SU-DHL-6 (cell line): ENCODE measurements at regions not wholly inside any gene's neighbourhood (a gene's known extent, or its start where the extent isn't known, plus 50 kb on each side); places are given as distances from the start of the nearest gene placed in this dataset.

Experiments used
- H2AFZ ChIP-seq: fragments of 200-600 bp; sonication (generic); 2 replicates; pipeline ENCODE4 v1.6.1; 2014; ENCODE audit warnings: low read depth, mild to moderate bottlenecking, moderate library complexity, mixed read lengths, antibody characterized with exemption, low read length; ENCODE audit not compliant: severe bottlenecking
- H3F3A ChIP-seq: fragments of 200-600 bp; shearing (Covaris generic); 2 replicates; pipeline ENCODE4 v1.6.0; 2016; ENCODE audit warnings: antibody characterized with exemption, mild to moderate bottlenecking; ENCODE audit not compliant: insufficient read depth
- H3K27ac ChIP-seq: fragments of 200-600 bp; sonication (generic); 2 replicates; pipeline ENCODE4 v1.5.1; 2016; ENCODE audit warnings: low read depth, mild to moderate bottlenecking, low read length, moderate library complexity, mixed read lengths
- H3K27me3 ChIP-seq: fragments of 200-600 bp; sonication (generic), shearing (Covaris generic); 2 replicates; pipeline ENCODE4 v1.6.0; 2014; ENCODE audit warnings: mild to moderate bottlenecking, low read length
- H3K36me3 ChIP-seq: fragments of 200-600 bp; sonication (generic); 2 replicates; pipeline ENCODE4 v1.6.1; 2014; ENCODE audit warnings: mild to moderate bottlenecking, low read length, mixed read lengths
- H3K4me2 ChIP-seq: fragments of 300-600, 200-600 bp; shearing (Covaris generic), sonication (generic); 2 replicates; pipeline ENCODE4 v1.6.0; 2014; ENCODE audit warnings: low read length, low read depth, mild to moderate bottlenecking; ENCODE audit not compliant: poor library complexity, severe bottlenecking
- H3K4me3 ChIP-seq: fragments of 200-600 bp; sonication (generic); 2 replicates; pipeline ENCODE4 v1.5.1; 2014; ENCODE audit warnings: antibody characterized with exemption, low read length, mild to moderate bottlenecking, mixed read lengths; ENCODE audit not compliant: insufficient read depth, poor library complexity, severe bottlenecking
- H3K79me2 ChIP-seq: fragments of 200-600 bp; sonication (generic); 2 replicates; pipeline ENCODE4 v1.6.1; 2014; ENCODE audit warnings: mild to moderate bottlenecking, low read length, moderate library complexity; ENCODE audit not compliant: insufficient read depth
- H3K9ac ChIP-seq: fragments of 200-600 bp; sonication (generic); 2 replicates; pipeline ENCODE4 v1.7.0; 2014; ENCODE audit warnings: mild to moderate bottlenecking, low read length
- H3K9me2 ChIP-seq: fragments of 200-600 bp; sonication (generic); replicated peaks from 2 replicates; pipeline ENCODE4 v1.6.1; 2014; ENCODE audit warnings: low read length; ENCODE audit not compliant: insufficient read depth
- H3K9me3 ChIP-seq: fragments of 200-600 bp; sonication (generic); 2 replicates; pipeline ENCODE4 v1.6.1; 2014; ENCODE audit warnings: low read length, mixed read lengths; ENCODE audit not compliant: insufficient read depth
- H4K20me1 ChIP-seq: fragments of 200-600 bp; sonication (generic); 2 replicates; pipeline ENCODE4 v1.6.1; 2014; ENCODE audit warnings: low read depth, mild to moderate bottlenecking, antibody characterized with exemption, low read length, moderate library complexity, mixed read lengths
- EZH2phosphoT487 ChIP-seq: fragments of 200-600 bp; sonication (generic), shearing (Covaris generic); conservative IDR thresholded peaks from 2 replicates; pipeline ENCODE4 v1.6.1; 2018; ENCODE audit warnings: mild to moderate bottlenecking, antibody characterized with exemption, low read length, moderate library complexity, mixed read lengths
- TF ChIP-seq, protein P1 (sequence below): fragments of 200-600 bp; sonication (generic); IDR thresholded peaks from one replicate; pipeline ENCODE4 v1.5.1; 2017; ENCODE audit warnings: antibody characterized with exemption, mild to moderate bottlenecking, low read length, moderate library complexity; ENCODE audit not compliant: insufficient read depth, poor library complexity, severe bottlenecking

DNA sequence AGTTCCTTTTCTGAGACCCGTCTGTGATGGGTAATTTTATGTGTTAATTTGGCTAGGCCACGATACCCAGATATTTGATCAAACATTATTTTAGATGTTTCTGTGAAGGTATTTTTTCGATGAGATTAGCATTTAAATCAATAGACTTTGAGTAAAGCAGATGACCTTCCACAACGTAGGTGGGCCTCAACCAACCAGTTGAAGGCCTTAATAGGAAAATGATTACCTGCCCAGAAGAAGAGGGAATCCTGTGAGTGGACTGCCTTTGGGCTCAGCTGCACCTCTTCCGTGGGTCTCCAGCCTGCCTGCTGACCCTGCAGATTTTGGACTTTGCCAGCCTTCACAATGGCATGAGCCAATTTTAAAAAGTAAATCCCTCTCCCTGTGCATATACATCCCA, 61.6 kb upstream of the WSB1 start:
- Histone ChIP-seq H3K9me3 (no peaks in the 10 kb centered on the region), H3K79me2 (no peaks in the 10 kb centered on the region), H3K27me3 (no peaks in the 10 kb centered on the region), H3K4me3 (no peak overlapping the region), H3K9ac (no peak overlapping the region), H2AFZ (no peak overlapping the region), H3K4me2 (no peak overlapping the region), H3K27ac (no peak overlapping the region), H4K20me1 (no peaks in the 10 kb centered on the region), H3F3A (no peaks in the 10 kb centered on the region), H3K9me2 (no peaks in the 10 kb centered on the region), H3K36me3 (no peaks in the 10 kb centered on the region)
- TF ChIP-seq EZH2phosphoT487, result no peak

DNA sequence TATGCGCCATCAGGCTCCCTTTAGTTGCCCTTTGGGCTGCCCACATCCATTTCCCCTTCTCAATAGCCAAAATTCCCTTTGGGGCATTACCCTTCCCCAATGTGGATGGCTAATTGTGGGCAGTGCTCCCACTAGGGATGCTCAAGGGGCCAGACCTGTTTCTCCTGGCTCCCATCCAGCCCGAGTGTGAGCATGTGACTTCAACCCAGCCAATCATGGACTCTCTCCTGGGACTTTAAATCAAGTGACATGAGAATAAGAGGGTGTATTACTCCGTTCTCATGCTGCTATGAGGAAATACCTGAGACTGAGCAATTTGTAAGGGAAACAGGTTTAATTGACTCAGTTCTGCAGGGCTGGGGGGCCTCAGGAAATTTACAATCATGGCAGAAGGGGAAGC, 60.9 kb upstream of the WSB1 start:
- Histone ChIP-seq H3K9me2 (no peaks in the 10 kb centered on the region), H3K4me2 (no peak overlapping the region), H3K4me3 (no peak overlapping the region), H3K9me3 (no peaks in the 10 kb centered on the region), H3K9ac (no peak overlapping the region), H3K27me3 (no peaks in the 10 kb centered on the region), H2AFZ (no peak overlapping the region), H3K36me3 (no peaks in the 10 kb centered on the region), H3F3A (no peaks in the 10 kb centered on the region), H3K27ac (no peak overlapping the region), H3K79me2 (no peaks in the 10 kb centered on the region), H4K20me1 (no peaks in the 10 kb centered on the region)
- no peak for TF ChIP-seq EZH2phosphoT487
- TF ChIP-seq, protein P1, sequence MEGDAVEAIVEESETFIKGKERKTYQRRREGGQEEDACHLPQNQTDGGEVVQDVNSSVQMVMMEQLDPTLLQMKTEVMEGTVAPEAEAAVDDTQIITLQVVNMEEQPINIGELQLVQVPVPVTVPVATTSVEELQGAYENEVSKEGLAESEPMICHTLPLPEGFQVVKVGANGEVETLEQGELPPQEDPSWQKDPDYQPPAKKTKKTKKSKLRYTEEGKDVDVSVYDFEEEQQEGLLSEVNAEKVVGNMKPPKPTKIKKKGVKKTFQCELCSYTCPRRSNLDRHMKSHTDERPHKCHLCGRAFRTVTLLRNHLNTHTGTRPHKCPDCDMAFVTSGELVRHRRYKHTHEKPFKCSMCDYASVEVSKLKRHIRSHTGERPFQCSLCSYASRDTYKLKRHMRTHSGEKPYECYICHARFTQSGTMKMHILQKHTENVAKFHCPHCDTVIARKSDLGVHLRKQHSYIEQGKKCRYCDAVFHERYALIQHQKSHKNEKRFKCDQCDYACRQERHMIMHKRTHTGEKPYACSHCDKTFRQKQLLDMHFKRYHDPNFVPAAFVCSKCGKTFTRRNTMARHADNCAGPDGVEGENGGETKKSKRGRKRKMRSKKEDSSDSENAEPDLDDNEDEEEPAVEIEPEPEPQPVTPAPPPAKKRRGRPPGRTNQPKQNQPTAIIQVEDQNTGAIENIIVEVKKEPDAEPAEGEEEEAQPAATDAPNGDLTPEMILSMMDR, result no peak

DNA sequence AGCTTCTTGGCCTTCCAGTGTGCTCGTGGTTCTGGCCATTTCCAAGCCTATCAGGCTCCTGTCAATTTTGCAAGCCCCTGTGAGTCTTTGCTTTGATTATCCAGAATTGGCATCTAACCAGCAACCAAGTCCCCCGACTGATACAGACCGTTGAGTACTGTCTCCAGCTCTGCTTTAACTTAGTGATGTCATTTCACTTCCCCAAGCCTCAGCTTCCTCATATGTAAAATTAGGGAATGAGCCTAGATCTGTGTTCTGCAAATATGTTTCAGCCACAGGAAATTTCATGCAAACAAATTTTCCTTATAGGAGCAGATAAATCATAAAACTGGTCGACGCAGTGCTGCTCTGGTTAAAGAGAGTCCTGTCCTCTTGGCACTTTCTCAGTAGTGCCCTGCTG, 60.1 kb upstream of the WSB1 start:
- Histone ChIP-seq H3K4me3 (no peak overlapping the region), H3K36me3 (no peaks in the 10 kb centered on the region), H3K27me3 (no peaks in the 10 kb centered on the region), H3K9me2 (no peaks in the 10 kb centered on the region), H3K79me2 (no peaks in the 10 kb centered on the region), H3K4me2 (no peak overlapping the region), H3K9me3 (no peaks in the 10 kb centered on the region), H3K27ac (no peak overlapping the region), H4K20me1 (no peaks in the 10 kb centered on the region), H3F3A (no peaks in the 10 kb centered on the region), H3K9ac (no peak overlapping the region), H2AFZ (no peak overlapping the region)
- TF ChIP-seq, protein P1, result no peak
- no peak for TF ChIP-seq EZH2phosphoT487

DNA sequence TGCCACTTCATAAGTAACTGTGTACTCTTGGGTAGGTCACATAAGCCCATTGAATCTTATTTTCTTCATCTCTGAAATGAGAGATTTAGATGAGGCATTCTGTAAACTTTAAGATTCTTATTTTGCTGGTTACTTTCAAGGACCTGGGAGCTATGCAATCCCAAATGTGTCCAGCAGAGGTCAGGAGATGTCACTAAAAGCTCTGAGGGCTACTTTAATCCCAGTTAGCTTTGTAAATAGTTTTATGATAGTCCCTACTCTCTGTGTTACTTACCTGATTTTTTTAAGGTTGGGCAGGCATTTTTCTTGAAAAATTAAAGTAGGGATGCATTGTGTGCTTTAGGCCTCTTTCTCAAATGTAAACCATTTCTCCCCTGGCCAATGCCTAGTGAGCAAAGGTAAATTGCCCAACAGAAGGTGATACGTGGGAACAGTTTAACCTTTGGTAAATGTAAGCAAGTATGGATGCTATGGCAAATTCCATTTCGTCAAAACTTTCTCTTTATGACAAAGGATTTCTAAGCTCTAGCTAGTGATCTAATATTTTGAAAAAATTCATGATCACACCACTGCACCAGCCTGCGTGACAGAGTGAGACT, 57.1 kb upstream of the WSB1 start:
- H2AFZ ChIP-seq, result no peak overlapping the region
- no peaks in the 10 kb centered on the region for H4K20me1 ChIP-seq
- no peaks in the 10 kb centered on the region for H3K9me3 ChIP-seq
- H3K4me3 ChIP-seq, result no peak overlapping the region
- no peaks in the 10 kb centered on the region for H3K27me3 ChIP-seq
- no peaks in the 10 kb centered on the region for H3K9me2 ChIP-seq
- H3K9ac ChIP-seq, result no peak overlapping the region
- no peaks in the 10 kb centered on the region for H3K36me3 ChIP-seq
- no peak overlapping the region for H3K4me2 ChIP-seq
- H3K79me2 ChIP-seq, result no peaks in the 10 kb centered on the region
- no peaks in the 10 kb centered on the region for H3F3A ChIP-seq
- no peak overlapping the region for H3K27ac ChIP-seq
- no peak for TF ChIP-seq EZH2phosphoT487
- TF ChIP-seq, protein P1, result peak; percentile 68
